Thoracic aorta (tissue), 2 donors: ENCODE measurements at regions not wholly inside any gene's neighbourhood (a gene's known extent, or its start where the extent isn't known, plus 50 kb on each side); places are given as distances from the start of the nearest gene placed in this dataset.

Experiments used
- ATAC-seq: fragments of 150-250 bp; one replicate; pipeline ENCODE4 v1.8.0; 2017; ENCODE audit warnings: low read depth; ENCODE audit not compliant: insufficient number of reproducible peaks, low FRiP score
- DNase-seq: peaks from one replicate; pipeline ENCODE4 v3.0.0-alpha.2; 2020; ENCODE audit warnings: low spot score
- H3K27ac ChIP-seq, 2 donors: fragments of 200-600 bp; sonication (generic); 1 replicate in 1 of 2; 2 replicates in 1 of 2; pipeline ENCODE4 v1.5.1; 2016; ENCODE audit warnings: mild to moderate bottlenecking in 2 of 2, moderate library complexity in 2 of 2
- H3K27me3 ChIP-seq: fragments of 200-600 bp; sonication (generic); replicated peaks from 2 replicates; pipeline ENCODE4 v1.6.0; 2016; ENCODE audit warnings: mild to moderate bottlenecking; ENCODE audit not compliant: insufficient read depth
- H3K36me3 ChIP-seq: fragments of 200-600 bp; sonication (generic); one replicate; pipeline ENCODE4 v1.5.1; 2016
- H3K4me1 ChIP-seq, 2 donors: fragments of 200-600 bp; sonication (generic); 1 replicate in 1 of 2; 2 replicates in 1 of 2; pipeline versions ENCODE4 v1.5.1 to v1.6.0; 2016; ENCODE audit warnings: low read depth in 2 of 2, mild to moderate bottlenecking in 1 of 2; ENCODE audit not compliant: control insufficient read depth in 1 of 2
- H3K4me3 ChIP-seq: fragments of 200-600 bp; sonication (generic); 2 replicates; pipeline ENCODE4 v1.5.1; 2016; ENCODE audit warnings: mild to moderate bottlenecking
- H3K9me3 ChIP-seq: fragments of 200-600 bp; sonication (generic); 2 replicates; pipeline ENCODE4 v1.5.1; 2016
- TF ChIP-seq, protein P1 (sequence below): fragments of 200-600 bp; sonication (generic); IDR thresholded peaks from one replicate; pipeline ENCODE4 v1.5.1; 2019; ENCODE audit warnings: antibody characterized with exemption

DNA sequence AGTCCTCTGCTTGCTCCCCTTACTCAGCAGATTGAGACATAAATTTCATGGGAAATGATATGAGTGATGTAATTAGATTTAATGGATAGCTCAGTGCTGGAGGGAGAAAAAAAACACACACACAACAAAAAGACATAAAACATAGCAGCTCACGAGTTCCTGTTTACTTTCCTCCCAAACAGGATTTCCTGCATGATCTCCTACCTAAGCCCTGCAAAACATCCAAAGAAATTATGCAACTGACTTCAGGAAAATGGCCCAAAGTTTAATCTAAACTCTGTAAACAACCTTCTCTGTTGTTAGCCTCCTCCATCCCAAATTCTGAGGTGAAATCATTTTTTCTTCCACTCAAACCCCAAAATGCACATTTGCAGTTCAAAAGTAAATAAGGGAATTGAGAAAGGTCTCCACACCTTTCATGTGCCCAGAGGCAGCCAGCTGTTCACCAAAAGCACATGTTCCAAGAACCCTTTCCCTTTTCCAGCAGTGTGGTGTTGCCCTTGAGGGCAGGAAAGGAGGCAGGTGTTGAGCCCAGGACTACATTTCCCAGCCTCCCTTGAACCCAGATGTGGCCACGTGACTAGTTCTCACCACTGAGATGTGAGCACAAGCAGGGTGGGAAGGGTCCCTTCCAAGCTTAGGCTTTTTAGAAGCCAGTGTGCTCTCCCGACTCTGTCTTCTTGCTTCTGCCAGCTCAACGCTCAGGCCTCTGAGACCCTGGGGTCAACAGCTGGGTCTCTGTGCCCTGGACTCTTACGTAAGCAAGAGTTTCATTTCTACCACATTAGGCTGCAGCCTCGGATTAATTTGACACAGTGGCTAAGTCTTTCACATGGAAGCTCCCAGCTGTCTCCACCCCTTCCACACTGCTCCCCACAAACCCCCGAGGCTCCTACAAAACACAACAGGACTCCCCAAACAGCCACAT lies 301.2 kb downstream of the CTTN start:
- ATAC-seq = no peak
- Histone ChIP-seq H3K36me3 (no peaks in the 10 kb centered on the region), H3K9me3 (no peaks in the 10 kb centered on the region), H3K4me3 (no peak overlapping the region), H3K4me1 (no peaks in the 10 kb centered on the region), H3K27me3 (no peaks in the 10 kb centered on the region), H3K27ac (no peak overlapping the region)
- TF ChIP-seq, protein P1, sequence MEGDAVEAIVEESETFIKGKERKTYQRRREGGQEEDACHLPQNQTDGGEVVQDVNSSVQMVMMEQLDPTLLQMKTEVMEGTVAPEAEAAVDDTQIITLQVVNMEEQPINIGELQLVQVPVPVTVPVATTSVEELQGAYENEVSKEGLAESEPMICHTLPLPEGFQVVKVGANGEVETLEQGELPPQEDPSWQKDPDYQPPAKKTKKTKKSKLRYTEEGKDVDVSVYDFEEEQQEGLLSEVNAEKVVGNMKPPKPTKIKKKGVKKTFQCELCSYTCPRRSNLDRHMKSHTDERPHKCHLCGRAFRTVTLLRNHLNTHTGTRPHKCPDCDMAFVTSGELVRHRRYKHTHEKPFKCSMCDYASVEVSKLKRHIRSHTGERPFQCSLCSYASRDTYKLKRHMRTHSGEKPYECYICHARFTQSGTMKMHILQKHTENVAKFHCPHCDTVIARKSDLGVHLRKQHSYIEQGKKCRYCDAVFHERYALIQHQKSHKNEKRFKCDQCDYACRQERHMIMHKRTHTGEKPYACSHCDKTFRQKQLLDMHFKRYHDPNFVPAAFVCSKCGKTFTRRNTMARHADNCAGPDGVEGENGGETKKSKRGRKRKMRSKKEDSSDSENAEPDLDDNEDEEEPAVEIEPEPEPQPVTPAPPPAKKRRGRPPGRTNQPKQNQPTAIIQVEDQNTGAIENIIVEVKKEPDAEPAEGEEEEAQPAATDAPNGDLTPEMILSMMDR = no peak
- DNase-seq = no peak

DNA sequence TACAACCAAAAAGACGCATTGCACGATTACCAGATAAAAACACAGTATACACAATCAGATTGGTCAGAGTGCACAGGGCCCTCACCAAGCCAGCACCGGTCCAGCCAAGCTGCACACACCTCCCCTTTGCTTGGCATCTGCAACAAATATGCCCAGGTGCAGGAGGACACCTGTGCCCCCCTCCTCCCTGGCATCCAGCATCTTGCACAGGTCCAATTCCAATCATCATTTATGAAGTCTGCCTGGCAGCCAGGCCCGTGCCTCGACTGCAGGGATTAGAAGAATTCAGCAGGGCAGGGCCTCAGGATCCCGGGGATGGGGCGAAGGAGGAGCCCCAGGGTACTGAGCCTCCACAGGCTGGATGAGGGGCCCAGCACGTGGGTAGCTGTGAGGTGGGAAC lies 302.1 kb downstream of the CTTN start:
- Histone ChIP-seq H3K4me1 (no peaks in the 10 kb centered on the region), H3K36me3 (no peaks in the 10 kb centered on the region), H3K27ac (no peak overlapping the region), H3K4me3 (no peak overlapping the region), H3K9me3 (no peaks in the 10 kb centered on the region), H3K27me3 (no peaks in the 10 kb centered on the region)
- ATAC-seq (no peak), DNase-seq (no peak)
- TF ChIP-seq, protein P1 = no peak

DNA sequence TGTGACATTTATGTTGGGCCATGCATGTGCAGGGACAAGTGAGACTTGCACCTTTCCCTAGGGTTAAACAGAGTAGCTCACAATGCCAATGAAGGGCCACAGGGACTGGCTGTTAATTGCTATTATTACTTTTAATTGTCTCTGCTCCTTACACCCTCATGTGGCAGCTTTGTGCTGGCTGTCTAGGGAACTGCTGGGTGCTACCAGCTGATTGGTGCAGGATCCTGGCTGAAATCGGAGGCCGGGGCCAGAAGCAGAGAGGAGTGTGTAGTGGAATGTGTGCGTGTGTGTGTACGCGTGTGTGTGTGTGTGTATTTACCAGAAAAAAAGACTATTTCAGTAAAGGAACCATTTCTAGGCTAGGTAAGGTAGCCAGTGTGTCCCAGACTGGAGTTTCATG lies 302.5 kb downstream of the CTTN start:
- Histone ChIP-seq H3K36me3 (no peaks in the 10 kb centered on the region), H3K4me1 (no peaks in the 10 kb centered on the region), H3K9me3 (no peaks in the 10 kb centered on the region), H3K27me3 (no peaks in the 10 kb centered on the region), H3K4me3 (no peak overlapping the region), H3K27ac (no peak overlapping the region)
- no peak for DNase-seq
- TF ChIP-seq, protein P1 = no peak
- ATAC-seq = no peak

DNA sequence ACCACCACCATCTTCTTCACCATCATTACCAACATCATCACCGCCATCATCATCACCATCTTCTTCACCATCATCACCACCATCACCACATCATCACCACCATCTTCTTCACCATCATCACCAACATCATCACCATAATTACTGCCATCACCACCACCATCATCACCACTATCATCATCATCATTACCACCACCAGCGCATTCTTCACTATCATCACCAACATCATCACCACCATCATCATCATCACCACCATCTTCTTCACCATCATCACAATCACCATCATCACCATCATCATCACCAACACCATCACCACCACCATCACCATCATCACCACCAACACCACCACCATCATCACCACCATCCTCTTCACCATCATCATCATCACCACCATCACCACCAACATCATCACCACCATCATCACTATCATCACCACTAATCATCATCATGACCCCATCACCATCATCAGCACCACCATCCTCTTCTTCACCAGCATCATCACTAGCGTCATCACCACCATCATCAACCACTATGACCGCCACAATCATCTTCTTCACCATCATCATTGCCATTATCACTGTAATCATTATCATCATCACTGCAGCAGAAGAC lies 303.8 kb downstream of the CTTN start:
- H3K27ac ChIP-seq = no peak overlapping the region
- TF ChIP-seq, protein P1 = no peak

More for the DNA sequence above, 303.8 kb downstream of the CTTN start:
- DNase-seq = no peak
- Histone ChIP-seq H3K9me3 (no peaks in the 10 kb centered on the region), H3K4me1 (no peaks in the 10 kb centered on the region), H3K27me3 (no peaks in the 10 kb centered on the region), H3K4me3 (no peak overlapping the region), H3K36me3 (no peaks in the 10 kb centered on the region)
- ATAC-seq = no peak
